ENCODE measurements at regions not wholly inside any gene's neighbourhood (a gene's known extent, or its start where the extent isn't known, plus 50 kb on each side); places are given as distances from the start of the nearest gene placed in this dataset.

GRCh38 chr13:75038393-75039113, 443.4 kb downstream of the TBC1D4 start:
- Histone ChIP-seq H3K9me2 (replicated peaks; ENCODE audit: insufficient read depth, low read length) (no peaks in the 10 kb centered on the region), H3K79me2 (ENCODE audit: low read length) (no peaks in the 10 kb centered on the region), H3K36me3 (replicated peaks; ENCODE audit: insufficient read depth, low read length) (no peaks in the 10 kb centered on the region), H3K27ac (ENCODE audit: low read length) (no peak overlapping the region), H3K9ac (ENCODE audit: low read length) (no peak overlapping the region), H3K9me3 (replicated peaks; ENCODE audit: insufficient read depth, low read length) (no peaks in the 10 kb centered on the region), H3K4me1 (ENCODE audit: low read length) (no peaks in the 10 kb centered on the region), H3F3A (ENCODE audit: insufficient read depth, low read length) (no peaks in the 10 kb centered on the region), H3K4me2 (ENCODE audit: low read depth, low read length) (no peak overlapping the region), H3K4me3 (ENCODE audit: low read length) (no peak overlapping the region), H2AFZ (ENCODE audit: low read length) (no peak overlapping the region), H3K27me3 (replicated peaks; ENCODE audit: insufficient read depth, low read length) (no peaks in the 10 kb centered on the region), H4K20me1 (ENCODE audit: insufficient read depth, low read length) (no peaks in the 10 kb centered on the region)
- DNase-seq = no peak
- TF ChIP-seq EZH2phosphoT487 (IDR thresholded peaks at IDR 0.05; ENCODE audit: low read length) (no peak), EZH2 (optimal IDR thresholded peaks at IDR 0.05; ENCODE audit: low read depth, low read length) (no peak), CTCF (IDR thresholded peaks at IDR 0.05; ENCODE audit: low read length) (no peak)

- no peaks in the 10 kb centered on the region for H3K79me2 ChIP-seq (ENCODE audit: low read length)
- no peaks in the 10 kb centered on the region for H3K27me3 ChIP-seq (replicated peaks; ENCODE audit: insufficient read depth, low read length)
- H3K9me3 ChIP-seq (replicated peaks; ENCODE audit: insufficient read depth, low read length) = no peaks in the 10 kb centered on the region
- no peaks in the 10 kb centered on the region for H4K20me1 ChIP-seq (ENCODE audit: insufficient read depth, low read length)
- no peaks in the 10 kb centered on the region for H3K9me2 ChIP-seq (replicated peaks; ENCODE audit: insufficient read depth, low read length)
- no peak overlapping the region for H3K27ac ChIP-seq (ENCODE audit: low read length)
- DNase-seq = no peak
- H2AFZ ChIP-seq (ENCODE audit: low read length) = no peak overlapping the region
- no peaks in the 10 kb centered on the region for H3K4me1 ChIP-seq (ENCODE audit: low read length)
- no peak overlapping the region for H3K4me3 ChIP-seq (ENCODE audit: low read length)
- TF ChIP-seq EZH2phosphoT487 (IDR thresholded peaks at IDR 0.05; ENCODE audit: low read length) (no peak), EZH2 (optimal IDR thresholded peaks at IDR 0.05; ENCODE audit: low read depth, low read length) (no peak), CTCF (IDR thresholded peaks at IDR 0.05; ENCODE audit: low read length) (no peak)
- H3K9ac ChIP-seq (ENCODE audit: low read length) = no peak overlapping the region
- H3K36me3 ChIP-seq (replicated peaks; ENCODE audit: insufficient read depth, low read length) = no peaks in the 10 kb centered on the region
- no peak overlapping the region for H3K4me2 ChIP-seq (ENCODE audit: low read depth, low read length)
- H3F3A ChIP-seq (ENCODE audit: insufficient read depth, low read length) = no peaks in the 10 kb centered on the region
Observed at GRCh38 chr13:75025956-75026355, 456.0 kb downstream of the TBC1D4 start.

- Histone ChIP-seq H3K79me2 (ENCODE audit: low read length) (no peaks in the 10 kb centered on the region), H3K9me2 (replicated peaks; ENCODE audit: insufficient read depth, low read length) (no peaks in the 10 kb centered on the region), H4K20me1 (ENCODE audit: insufficient read depth, low read length) (no peaks in the 10 kb centered on the region), H3F3A (ENCODE audit: insufficient read depth, low read length) (no peaks in the 10 kb centered on the region), H3K4me3 (ENCODE audit: low read length) (no peak overlapping the region), H3K27ac (ENCODE audit: low read length) (no peak overlapping the region), H3K9me3 (replicated peaks; ENCODE audit: insufficient read depth, low read length) (no peaks in the 10 kb centered on the region), H3K36me3 (replicated peaks; ENCODE audit: insufficient read depth, low read length) (no peaks in the 10 kb centered on the region), H3K27me3 (replicated peaks; ENCODE audit: insufficient read depth, low read length) (no peaks in the 10 kb centered on the region), H3K9ac (ENCODE audit: low read length) (no peak overlapping the region), H2AFZ (ENCODE audit: low read length) (no peak overlapping the region), H3K4me1 (ENCODE audit: low read length) (no peaks in the 10 kb centered on the region), H3K4me2 (ENCODE audit: low read depth, low read length) (no peak overlapping the region)
- TF ChIP-seq CTCF (IDR thresholded peaks at IDR 0.05; ENCODE audit: low read length) (no peak), EZH2phosphoT487 (IDR thresholded peaks at IDR 0.05; ENCODE audit: low read length) (no peak), EZH2 (optimal IDR thresholded peaks at IDR 0.05; ENCODE audit: low read depth, low read length) (no peak)
- DNase-seq = no peak
Observed at GRCh38 chr13:75024602-75025001, 457.4 kb downstream of the TBC1D4 start.
